Large intestine (tissue), 3 donors: ENCODE measurements at regions not wholly inside any gene's neighbourhood (a gene's known extent, or its start where the extent isn't known, plus 50 kb on each side); places are given as distances from the start of the nearest gene placed in this dataset.
"Not testable (repeated sequence)": the region's sequence is repeated elsewhere in the genome, so short reads cannot be mapped to it uniquely, and the experiment has no call there.

ENCODE experiments used
- DNase-seq, 2 donors: peaks; one replicate each; pipeline versions ENCODE4 v3.0.0 to v3.0.0-alpha.2; 2013
- H3K27ac ChIP-seq: one replicate; pipeline ENCODE4 v1.5.1; 2013; ENCODE audit warnings: low read length
- H3K27me3 ChIP-seq: 2 replicates; pipeline ENCODE4 v1.6.1; 2013; ENCODE audit warnings: low read length; ENCODE audit not compliant: control insufficient read depth, insufficient read depth
- H3K36me3 ChIP-seq: 2 replicates; pipeline ENCODE4 v1.6.1; 2013; ENCODE audit warnings: low read length; ENCODE audit not compliant: control insufficient read depth, insufficient read depth
- H3K4me1 ChIP-seq: one replicate; pipeline ENCODE4 v1.6.1; 2013; ENCODE audit warnings: low read length; ENCODE audit not compliant: control insufficient read depth, insufficient read depth
- H3K4me3 ChIP-seq: one replicate; pipeline ENCODE4 v1.5.1; 2013; ENCODE audit warnings: low read length
- H3K9me3 ChIP-seq: one replicate; pipeline ENCODE4 v1.6.1; 2013; ENCODE audit warnings: mild to moderate bottlenecking, low read depth, low read length, moderate library complexity; ENCODE audit not compliant: control insufficient read depth
- WGBS: methylation state at CpG from one replicate; pipeline ENCODE4 v1.1.5; 2013; ENCODE audit warnings: low lambda C conversion rate; ENCODE audit not compliant: insufficient coverage; 5-methylcytosine and 5-hydroxymethylcytosine counted together

GRCh38 chr4:94006932-94007331, 178.4 kb downstream of the ATOH1 start:
- no peak for DNase-seq
- no peak overlapping the region for H3K27ac ChIP-seq
- H3K9me3 ChIP-seq = no peaks in the 10 kb centered on the region
- no peaks in the 10 kb centered on the region for H3K27me3 ChIP-seq
- H3K36me3 ChIP-seq = no peaks in the 10 kb centered on the region
- WGBS = 100% methylated on average over 1 of the region's 1 CpG
- H3K4me1 ChIP-seq = no peaks in the 10 kb centered on the region
- no peak overlapping the region for H3K4me3 ChIP-seq

GRCh38 chr4:94011190-94011589, 182.6 kb downstream of the ATOH1 start:
- no CpG with 5 or more reads among the region's 2 CpGs for whole genome bisulfite sequencing
- Histone ChIP-seq H3K4me1 (no peaks in the 10 kb centered on the region), H3K4me3 (no peak overlapping the region), H3K27me3 (no peaks in the 10 kb centered on the region), H3K36me3 (no peaks in the 10 kb centered on the region), H3K9me3 (no peaks in the 10 kb centered on the region), H3K27ac (no peak overlapping the region)
- no peak for DNase-seq

GRCh38 chr4:94014484-94015136, 186.1 kb downstream of the ATOH1 start:
- no peaks in the 10 kb centered on the region for H3K27me3 ChIP-seq
- no peaks in the 10 kb centered on the region for H3K4me1 ChIP-seq
- no peaks in the 10 kb centered on the region for H3K36me3 ChIP-seq
- no peak for DNase-seq
- H3K27ac ChIP-seq = no peak overlapping the region
- H3K9me3 ChIP-seq = no peaks in the 10 kb centered on the region
- H3K4me3 ChIP-seq = no peak overlapping the region
- no CpG with 5 or more reads among the region's 3 CpGs for WGBS

- Histone ChIP-seq H3K9me3 (no peaks in the 10 kb centered on the region), H3K4me3 (no peak overlapping the region), H3K4me1 (no peaks in the 10 kb centered on the region), H3K27ac (no peak overlapping the region), H3K27me3 (no peaks in the 10 kb centered on the region), H3K36me3 (no peaks in the 10 kb centered on the region)
- no peak for DNase-seq
- 100% methylated on average over 1 of the region's 1 CpG for WGBS
These were observed 187.4 kb downstream of the ATOH1 start for GRCh38 chr4:94015956-94016355.

- no peak for DNase-seq
- Histone ChIP-seq H3K4me3 (no peak overlapping the region), H3K36me3 (no peaks in the 10 kb centered on the region), H3K27ac (no peak overlapping the region), H3K27me3 (no peaks in the 10 kb centered on the region), H3K4me1 (no peaks in the 10 kb centered on the region), H3K9me3 (no peaks in the 10 kb centered on the region)
- WGBS = 60% methylated on average over 1 of the region's 2 CpGs
These were observed 174.9 kb upstream of the SMARCAD1 start for GRCh38 chr4:94032754-94033153.

GRCh38 chr4:94036964-94037363, 170.7 kb upstream of the SMARCAD1 start:
- no peak for DNase-seq
- Histone ChIP-seq H3K4me1 (no peaks in the 10 kb centered on the region), H3K27me3 (no peaks in the 10 kb centered on the region), H3K4me3 (no peak overlapping the region), H3K36me3 (no peaks in the 10 kb centered on the region), H3K27ac (no peak overlapping the region), H3K9me3 (no peaks in the 10 kb centered on the region)
- no CpG with 5 or more reads among the region's 2 CpGs for WGBS

GRCh38 chr4:94038195-94038594, 169.5 kb upstream of the SMARCAD1 start:
- DNase-seq = no peak
- WGBS = 50% methylated on average over 1 of the region's 3 CpGs
- Histone ChIP-seq H3K36me3 (no peaks in the 10 kb centered on the region), H3K27me3 (no peaks in the 10 kb centered on the region), H3K4me3 (no peak overlapping the region), H3K27ac (no peak overlapping the region), H3K4me1 (no peaks in the 10 kb centered on the region), H3K9me3 (no peaks in the 10 kb centered on the region)

GRCh38 chr4:94039226-94039625, 168.4 kb upstream of the SMARCAD1 start:
- H3K4me1 ChIP-seq = no peaks in the 10 kb centered on the region
- DNase-seq = no peak
- WGBS = no CpG with 5 or more reads among the region's 4 CpGs
- H3K9me3 ChIP-seq = no peaks in the 10 kb centered on the region
- H3K27ac ChIP-seq = no peak overlapping the region
- H3K27me3 ChIP-seq = no peaks in the 10 kb centered on the region
- no peaks in the 10 kb centered on the region for H3K36me3 ChIP-seq
- H3K4me3 ChIP-seq = no peak overlapping the region

GRCh38 chr4:94044471-94044870, 163.2 kb upstream of the SMARCAD1 start:
- H3K4me1 ChIP-seq, DNase-seq, H3K27ac ChIP-seq, H3K36me3 ChIP-seq, H3K4me3 ChIP-seq, H3K9me3 ChIP-seq, H3K27me3 ChIP-seq: not testable (repeated sequence)
- no CpG with 5 or more reads among the region's 14 CpGs for WGBS

GRCh38 chr4:94063084-94063483, 144.6 kb upstream of the SMARCAD1 start:
- H3K4me3 ChIP-seq = no peak overlapping the region
- peaks cover 6% of the 10 kb centered on the region for H3K9me3 ChIP-seq
- H3K27me3 ChIP-seq = no peaks in the 10 kb centered on the region
- H3K27ac ChIP-seq = no peak overlapping the region
- DNase-seq = no peak
- 89% methylated on average over 1 of the region's 4 CpGs for WGBS
- no peaks in the 10 kb centered on the region for H3K36me3 ChIP-seq
- H3K4me1 ChIP-seq = no peaks in the 10 kb centered on the region
